MM.1S (cell line): ENCODE measurements at regions not wholly inside any gene's neighbourhood (a gene's known extent, or its start where the extent isn't known, plus 50 kb on each side); places are given as distances from the start of the nearest gene placed in this dataset.

Experiments used
- DNase-seq: peaks from one replicate; pipeline ENCODE4 v3.0.0-alpha.2; 2015
- H2AFZ ChIP-seq: fragments of 300-600 bp; sonication (generic); 2 replicates; pipeline ENCODE4 v1.6.0; 2016; ENCODE audit warnings: antibody characterized with exemption, low read length
- H3F3A ChIP-seq: fragments of 300-600 bp; sonication (generic); 2 replicates; pipeline ENCODE4 v1.6.1; 2016; ENCODE audit warnings: mild to moderate bottlenecking, antibody characterized with exemption, low read length, moderate library complexity, mixed read lengths; ENCODE audit not compliant: insufficient read depth
- H3K27ac ChIP-seq: fragments of 300-600 bp; sonication (generic); 2 replicates; pipeline ENCODE4 v1.5.1; 2016; ENCODE audit warnings: mild to moderate bottlenecking, low read length
- H3K27me3 ChIP-seq: fragments of 300-600 bp; sonication (generic); replicated peaks from 2 replicates; pipeline ENCODE4 v1.6.0; 2016; ENCODE audit warnings: low read length; ENCODE audit not compliant: insufficient read depth
- H3K36me3 ChIP-seq: fragments of 300-600 bp; sonication (generic); replicated peaks from 2 replicates; pipeline ENCODE4 v1.6.1; 2016; ENCODE audit warnings: mild to moderate bottlenecking, low read length, mixed read lengths; ENCODE audit not compliant: insufficient read depth
- H3K4me1 ChIP-seq: fragments of 300-600 bp; sonication (generic); 2 replicates; pipeline ENCODE4 v1.6.1; 2016; ENCODE audit warnings: low read length, mixed read lengths
- H3K4me2 ChIP-seq: fragments of 300-600 bp; sonication (generic); 2 replicates; pipeline ENCODE4 v1.6.0; 2016; ENCODE audit warnings: low read depth, low read length
- H3K4me3 ChIP-seq: fragments of 300-600 bp; sonication (generic); 2 replicates; pipeline ENCODE4 v1.5.1; 2016; ENCODE audit warnings: low read length, mixed read lengths
- H3K79me2 ChIP-seq: fragments of 300-600 bp; sonication (generic); 2 replicates; pipeline ENCODE4 v1.6.1; 2016; ENCODE audit warnings: mixed run types, low read length, mixed read lengths
- H3K9ac ChIP-seq: fragments of 300-600 bp; sonication (generic); 2 replicates; pipeline ENCODE4 v1.6.1; 2016; ENCODE audit warnings: low read length, mixed read lengths
- H3K9me2 ChIP-seq: fragments of 300-600 bp; sonication (generic); replicated peaks from 2 replicates; pipeline ENCODE4 v1.6.1; 2016; ENCODE audit warnings: mild to moderate bottlenecking, low read length, mixed read lengths; ENCODE audit not compliant: insufficient read depth
- H3K9me3 ChIP-seq: fragments of 300-600 bp; sonication (generic); replicated peaks from 2 replicates; pipeline ENCODE4 v1.6.1; 2016; ENCODE audit warnings: mild to moderate bottlenecking, low read length, mixed read lengths; ENCODE audit not compliant: insufficient read depth
- H4K20me1 ChIP-seq: fragments of 300-600 bp; sonication (generic); 2 replicates; pipeline ENCODE4 v1.6.1; 2016; ENCODE audit warnings: mild to moderate bottlenecking, low read length, moderate library complexity, mixed read lengths; ENCODE audit not compliant: insufficient read depth
- CTCF ChIP-seq: fragments of 300-600 bp; sonication (generic); IDR thresholded peaks from 2 replicates; pipeline ENCODE4 v1.5.1; 2016; ENCODE audit warnings: antibody characterized with exemption, low read length, mixed read lengths
- EZH2 ChIP-seq: fragments of 300-600 bp; sonication (generic); optimal IDR thresholded peaks from 2 replicates; pipeline ENCODE3; 2017; ENCODE audit warnings: low read depth, mild to moderate bottlenecking, antibody characterized with exemption, low read length, mixed read lengths
- EZH2phosphoT487 ChIP-seq: fragments of 300-600 bp; sonication (generic); IDR thresholded peaks from 2 replicates; pipeline ENCODE4 v1.6.1; 2018; ENCODE audit warnings: antibody characterized with exemption, low read length

- Histone ChIP-seq H3K79me2 (no peaks in the 10 kb centered on the region), H3K27me3 (no peaks in the 10 kb centered on the region), H4K20me1 (no peaks in the 10 kb centered on the region), H3K27ac (no peak overlapping the region), H3F3A (no peaks in the 10 kb centered on the region), H3K4me1 (no peaks in the 10 kb centered on the region), H3K36me3 (no peaks in the 10 kb centered on the region), H3K9me2 (no peaks in the 10 kb centered on the region), H3K4me2 (no peak overlapping the region), H3K9me3 (no peaks in the 10 kb centered on the region), H3K4me3 (no peak overlapping the region), H2AFZ (no peak overlapping the region), H3K9ac (no peak overlapping the region)
- TF ChIP-seq EZH2phosphoT487 (no peak), EZH2 (no peak), CTCF (no peak)
- peak; percentile 53 for DNase-seq
Measured at GRCh38 chr1:217322834-217323233, 308.1 kb downstream of the GPATCH2 start.

GRCh38 chr1:217315346-217315745 lies 315.5 kb downstream of the GPATCH2 start:
- H3F3A ChIP-seq, result no peaks in the 10 kb centered on the region
- no peak for DNase-seq
- H3K9ac ChIP-seq, result no peak overlapping the region
- no peaks in the 10 kb centered on the region for H3K9me2 ChIP-seq
- H3K79me2 ChIP-seq, result no peaks in the 10 kb centered on the region
- no peak overlapping the region for H3K4me2 ChIP-seq
- TF ChIP-seq EZH2phosphoT487, result no peak
- no peak for TF ChIP-seq CTCF
- no peak for TF ChIP-seq EZH2
- no peaks in the 10 kb centered on the region for H3K36me3 ChIP-seq
- no peaks in the 10 kb centered on the region for H3K4me1 ChIP-seq
- no peaks in the 10 kb centered on the region for H4K20me1 ChIP-seq
- H2AFZ ChIP-seq, result no peak overlapping the region
- no peaks in the 10 kb centered on the region for H3K9me3 ChIP-seq
- no peak overlapping the region for H3K4me3 ChIP-seq
- H3K27me3 ChIP-seq, result no peaks in the 10 kb centered on the region
- H3K27ac ChIP-seq, result no peak overlapping the region

- H3K36me3 ChIP-seq, result no peaks in the 10 kb centered on the region
- no peak overlapping the region for H3K9ac ChIP-seq
- no peaks in the 10 kb centered on the region for H4K20me1 ChIP-seq
- H3K4me3 ChIP-seq, result no peak overlapping the region
- DNase-seq, result no peak
- no peak for TF ChIP-seq CTCF
- no peak for TF ChIP-seq EZH2phosphoT487
- no peak for TF ChIP-seq EZH2
- H3K27ac ChIP-seq, result no peak overlapping the region
- no peaks in the 10 kb centered on the region for H3K79me2 ChIP-seq
- no peaks in the 10 kb centered on the region for H3K4me1 ChIP-seq
- H3K27me3 ChIP-seq, result no peaks in the 10 kb centered on the region
- no peaks in the 10 kb centered on the region for H3F3A ChIP-seq
- no peaks in the 10 kb centered on the region for H3K9me3 ChIP-seq
- H3K4me2 ChIP-seq, result no peak overlapping the region
- H2AFZ ChIP-seq, result no peak overlapping the region
- H3K9me2 ChIP-seq, result no peaks in the 10 kb centered on the region
Measured at GRCh38 chr1:217313096-217313495, 317.8 kb downstream of the GPATCH2 start.
